RWPE1 (cell line): ENCODE measurements at regions not wholly inside any gene's neighbourhood (a gene's known extent, or its start where the extent isn't known, plus 50 kb on each side); places are given as distances from the start of the nearest gene placed in this dataset.
"Not testable (repeated sequence)": the region's sequence is repeated elsewhere in the genome, so short reads cannot be mapped to it uniquely, and the experiment has no call there.

Experiments
- CTCF ChIA-PET: fragments of 350-600 bp; sonication (Branson Sonifier 250); formaldehyde crosslinking; extraction: SDS; loops from one replicate; lab custom pipeline; 2021; lab: Yijun Ruan, JAX
- POLR2A ChIA-PET: fragments of 400-600 bp; formaldehyde crosslinking; extraction: SDS; loops from one replicate; lab custom pipeline; 2020; ENCODE audit warnings: antibody characterized with exemption; ENCODE audit not compliant: low non-redundant PET; lab: Yijun Ruan, JAX
- DNase-seq: peaks from one replicate; pipeline ENCODE4 v3.0.0; 2012; ENCODE audit warnings: low spot score
- H3K27ac ChIP-seq: fragments of 450-650 bp; 2 replicates; pipeline ENCODE4 v1.5.1; 2017
- TF ChIP-seq, protein P1 (sequence below): fragments of 450-650 bp; conservative IDR thresholded peaks from 2 replicates; pipeline ENCODE4 v1.5.1; 2017; ENCODE audit warnings: low read depth, mild to moderate bottlenecking

DNA sequence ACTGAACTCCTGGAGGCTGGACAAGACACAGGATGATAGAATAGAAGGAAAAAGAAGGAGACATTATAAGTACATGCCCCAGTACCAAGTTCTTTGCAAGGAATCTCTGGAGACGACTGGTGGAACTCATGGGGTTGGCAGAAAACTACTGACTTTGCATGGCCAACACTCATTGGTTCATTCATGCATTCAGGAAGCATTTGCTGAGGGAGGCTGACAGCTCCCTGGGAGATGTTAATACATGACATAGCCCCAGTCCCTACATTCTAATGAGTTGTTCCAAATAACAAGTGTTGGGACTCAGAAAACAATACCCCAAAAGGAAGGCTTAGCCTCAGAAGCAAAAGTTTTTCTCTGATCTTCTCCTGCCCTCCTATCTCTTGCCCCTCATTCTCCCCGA, 172.8 kb upstream of the IRF2BP2 start:
- H3K27ac ChIP-seq, result no peak overlapping the region
- ChIA-PET POLR2A (no interaction called here), CTCF (no interaction called here)
- no peak for DNase-seq
- TF ChIP-seq, protein P1, sequence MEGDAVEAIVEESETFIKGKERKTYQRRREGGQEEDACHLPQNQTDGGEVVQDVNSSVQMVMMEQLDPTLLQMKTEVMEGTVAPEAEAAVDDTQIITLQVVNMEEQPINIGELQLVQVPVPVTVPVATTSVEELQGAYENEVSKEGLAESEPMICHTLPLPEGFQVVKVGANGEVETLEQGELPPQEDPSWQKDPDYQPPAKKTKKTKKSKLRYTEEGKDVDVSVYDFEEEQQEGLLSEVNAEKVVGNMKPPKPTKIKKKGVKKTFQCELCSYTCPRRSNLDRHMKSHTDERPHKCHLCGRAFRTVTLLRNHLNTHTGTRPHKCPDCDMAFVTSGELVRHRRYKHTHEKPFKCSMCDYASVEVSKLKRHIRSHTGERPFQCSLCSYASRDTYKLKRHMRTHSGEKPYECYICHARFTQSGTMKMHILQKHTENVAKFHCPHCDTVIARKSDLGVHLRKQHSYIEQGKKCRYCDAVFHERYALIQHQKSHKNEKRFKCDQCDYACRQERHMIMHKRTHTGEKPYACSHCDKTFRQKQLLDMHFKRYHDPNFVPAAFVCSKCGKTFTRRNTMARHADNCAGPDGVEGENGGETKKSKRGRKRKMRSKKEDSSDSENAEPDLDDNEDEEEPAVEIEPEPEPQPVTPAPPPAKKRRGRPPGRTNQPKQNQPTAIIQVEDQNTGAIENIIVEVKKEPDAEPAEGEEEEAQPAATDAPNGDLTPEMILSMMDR, result no peak

DNA sequence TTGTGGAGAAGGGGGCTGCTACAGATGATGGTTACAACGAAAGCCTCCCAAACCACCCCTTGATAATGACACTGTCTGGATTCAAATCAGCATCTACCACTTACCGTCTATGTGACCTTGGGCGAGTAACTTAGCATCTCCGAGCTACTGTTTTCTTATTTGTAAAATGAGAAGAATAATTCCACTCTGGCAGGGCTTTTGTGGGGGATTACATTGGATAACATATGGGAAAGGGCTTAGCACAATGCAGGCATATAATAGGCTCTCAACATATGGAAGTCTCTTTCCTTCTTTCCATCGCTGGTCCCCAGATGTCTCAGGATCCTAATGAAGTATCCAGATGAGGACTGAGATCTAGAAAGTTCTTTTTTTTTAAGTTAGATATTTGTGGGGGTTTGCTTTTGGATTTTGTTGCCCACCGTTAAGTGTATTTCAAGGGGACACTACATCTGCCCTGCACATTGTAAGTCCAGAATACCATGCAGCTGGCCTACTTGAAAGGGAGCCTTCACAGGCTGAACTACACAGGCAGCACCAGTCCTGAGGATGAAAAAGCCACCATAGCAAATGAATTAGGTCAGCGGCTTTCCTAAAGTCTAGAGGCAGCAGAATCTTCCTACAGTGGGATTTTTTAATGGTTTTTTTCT, 172.2 kb upstream of the IRF2BP2 start:
- DNase-seq, result no peak
- POLR2A ChIA-PET, result no interaction called here
- H3K27ac ChIP-seq, result no peak overlapping the region
- TF ChIP-seq, protein P1, result no peak
- CTCF ChIA-PET, result no interaction called here

DNA sequence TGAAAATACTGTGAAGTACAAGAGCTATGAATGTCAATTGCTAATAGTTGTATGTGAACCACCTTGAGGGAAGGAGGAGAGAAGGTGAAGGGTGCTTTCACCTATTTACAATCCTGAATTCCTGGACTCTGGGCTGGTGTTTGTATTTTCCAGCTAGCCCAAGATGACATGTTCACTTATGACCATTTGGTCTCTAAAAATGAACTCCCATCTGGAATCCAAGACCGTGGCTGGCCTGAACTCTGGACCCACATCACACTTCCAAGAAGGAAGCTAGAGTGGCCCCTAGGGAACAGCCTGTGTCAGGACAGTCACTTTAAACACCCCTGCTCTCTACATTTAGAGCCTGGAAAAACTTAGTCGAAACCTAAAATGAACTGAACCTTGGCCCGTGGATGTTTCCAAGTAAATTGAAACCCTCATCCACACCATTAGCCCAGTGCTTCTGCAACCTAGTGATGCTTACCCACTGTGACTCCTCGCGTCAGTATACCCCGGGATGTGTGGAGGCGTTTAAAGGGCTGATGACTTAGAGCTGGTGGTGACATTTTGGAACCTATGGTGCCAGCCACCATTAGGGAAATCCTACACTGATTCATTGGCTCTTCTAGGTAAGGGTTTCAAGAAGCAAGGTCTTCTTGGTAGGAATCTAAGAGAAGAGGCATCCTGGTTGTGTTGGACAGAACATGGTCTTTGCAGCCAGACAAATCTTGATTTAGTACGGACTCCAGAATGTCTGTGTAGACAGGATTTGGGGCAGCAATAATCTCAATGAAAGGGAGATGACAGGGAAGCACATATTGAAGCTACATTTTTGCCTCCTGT, 171.5 kb upstream of the IRF2BP2 start:
- no peak for DNase-seq
- TF ChIP-seq, protein P1, result no peak
- ChIA-PET CTCF (no interaction called here), POLR2A (no interaction called here)
- H3K27ac ChIP-seq, result no peak overlapping the region

DNA sequence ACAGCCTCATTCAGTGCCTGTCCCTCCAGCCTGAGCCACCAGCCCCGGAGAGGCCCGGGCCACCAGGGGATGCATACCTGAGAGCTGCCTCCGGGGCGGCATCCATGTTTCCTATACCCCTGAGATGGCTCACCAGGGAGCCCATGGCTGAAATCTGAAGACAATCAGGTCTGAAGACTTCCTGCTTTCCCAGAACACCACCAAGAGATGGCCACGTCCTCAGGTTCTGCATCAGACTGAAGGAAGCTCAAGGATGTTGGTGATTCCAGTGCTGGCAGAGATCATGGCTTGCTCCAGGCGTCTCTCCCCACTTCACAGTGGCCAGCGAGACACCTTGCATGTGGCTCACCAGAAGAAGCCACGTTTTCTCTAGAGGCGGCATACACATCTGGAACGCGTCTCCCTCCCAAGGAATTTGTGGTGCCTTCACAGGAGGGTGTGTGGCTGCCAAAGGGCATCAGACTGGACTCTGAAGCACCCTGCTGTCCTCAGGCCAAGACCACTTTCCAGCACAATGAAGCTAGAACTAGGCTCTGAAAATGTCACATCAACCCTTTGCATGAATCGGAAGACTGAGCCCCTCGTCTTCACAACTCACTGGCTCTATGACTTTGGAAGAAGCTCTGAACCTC, 170.7 kb upstream of the IRF2BP2 start:
- ChIA-PET POLR2A (no interaction called here), CTCF (no interaction called here)
- no peak for DNase-seq
- TF ChIP-seq, protein P1, result no peak
- H3K27ac ChIP-seq, result no peak overlapping the region

DNA sequence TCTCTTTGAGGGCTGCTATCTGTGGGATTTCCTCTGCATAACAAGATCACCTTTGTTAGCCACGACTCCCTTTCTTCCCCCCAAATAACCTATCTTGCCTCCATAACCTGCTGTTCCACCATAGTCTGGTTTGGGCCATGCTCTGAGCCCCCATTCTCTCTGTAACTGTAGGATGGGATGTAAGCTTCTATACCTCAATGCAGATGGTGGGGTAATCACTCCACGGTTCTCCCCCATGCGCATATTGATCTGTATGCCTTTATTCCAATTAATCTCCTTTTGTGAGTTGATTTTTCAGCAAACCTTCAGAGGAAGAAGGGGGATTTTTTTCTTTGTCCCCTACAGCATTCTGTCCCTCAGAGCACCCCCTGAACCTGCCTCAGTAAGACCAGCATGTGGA, 170.1 kb upstream of the IRF2BP2 start:
- TF ChIP-seq, protein P1, result no peak
- CTCF ChIA-PET, result no interaction called here
- H3K27ac ChIP-seq, result no peak overlapping the region
- POLR2A ChIA-PET, result no interaction called here
- no peak for DNase-seq

DNA sequence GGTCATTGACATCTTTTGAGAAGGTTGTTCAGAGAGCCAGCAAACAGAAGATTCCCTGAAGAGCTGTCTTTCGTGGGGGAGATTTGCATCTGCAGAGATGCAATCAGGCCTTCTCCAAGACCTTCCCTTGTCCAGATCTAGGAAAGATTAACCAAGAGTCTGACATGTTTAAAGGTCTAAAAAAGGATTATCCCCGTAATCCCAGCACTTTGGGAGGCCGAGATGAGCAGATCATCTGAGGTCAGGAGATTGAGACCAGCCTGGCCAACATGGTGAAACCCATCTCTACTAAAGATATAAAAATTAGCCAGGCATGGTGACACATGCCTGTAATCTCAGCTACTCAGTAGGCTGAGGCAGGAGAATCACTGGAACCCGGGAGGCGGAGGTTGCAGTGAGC, 169.6 kb upstream of the IRF2BP2 start:
- H3K27ac ChIP-seq, DNase-seq, CTCF ChIA-PET, POLR2A ChIA-PET: not testable (repeated sequence)

DNA sequence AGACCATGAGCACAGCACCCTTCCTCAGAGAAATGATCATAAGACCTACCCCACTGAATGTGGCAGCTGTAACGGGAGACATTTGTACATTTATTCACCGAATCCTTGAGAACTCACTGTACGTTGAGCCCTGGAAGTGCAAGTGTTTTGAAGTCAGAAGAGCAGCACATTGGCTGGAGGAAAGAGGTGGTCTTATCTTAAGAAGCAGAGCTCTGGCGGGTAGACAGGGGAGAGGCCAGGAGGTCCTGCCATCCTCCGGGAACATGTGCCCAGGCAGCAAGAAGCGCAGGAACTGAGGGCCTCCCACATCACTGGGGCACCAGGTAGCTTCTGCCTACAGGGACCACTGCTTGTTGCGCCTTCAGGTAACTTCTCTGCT, 169.2 kb upstream of the IRF2BP2 start:
- ChIA-PET POLR2A (no interaction called here), CTCF (no interaction called here)
- no peak for DNase-seq
- TF ChIP-seq, protein P1, result no peak
- H3K27ac ChIP-seq, result no peak overlapping the region
